ENCODE measurements at regions not wholly inside any gene's neighbourhood (a gene's known extent, or its start where the extent isn't known, plus 50 kb on each side); places are given as distances from the start of the nearest gene placed in this dataset.

- Histone ChIP-seq H3K9ac (ENCODE audit: insufficient read depth, low read length) (no peak overlapping the region), H3K27ac (ENCODE audit: insufficient read depth, low read length) (no peak overlapping the region), H3K4me3 (replicated peaks in 1 of 4; ENCODE audit: control extremely low read depth in 1 of 4, insufficient read depth in 1 of 4, low read depth in 3 of 4, low read length in 4 of 4) (no peak overlapping the region), H3K4me2 (ENCODE audit: extremely low read depth, insufficient read depth, low read length) (no peak overlapping the region), H3K36me3 (ENCODE audit: control insufficient read depth, insufficient read depth, low read length) (no peaks in the 10 kb centered on the region), H3K4me1 (ENCODE audit: control insufficient read depth, extremely low read depth, insufficient read depth, low read length) (no peaks in the 10 kb centered on the region), H4K20me1 (ENCODE audit: control insufficient read depth, extremely low read depth, insufficient read depth, low read length) (no peaks in the 10 kb centered on the region), H3K27me3 (ENCODE audit: control insufficient read depth, insufficient read depth, low read length) (no peaks in the 10 kb centered on the region), H2AFZ (ENCODE audit: low read length) (no peak overlapping the region), H3K9me3 (ENCODE audit: control insufficient read depth, insufficient read depth, low read depth, low read length) (no peaks in the 10 kb centered on the region), H3K79me2 (ENCODE audit: control insufficient read depth, insufficient read depth, low read length) (no peaks in the 10 kb centered on the region)
- TF ChIP-seq EZH2 (IDR thresholded peaks at IDR 0.05; ENCODE audit: low read length, missing control alignments), result no peak
- no peak for TF ChIP-seq CTCF (conservative IDR thresholded peaks at IDR 0.05 in 1 of 2, IDR thresholded peaks at IDR 0.05 in 1 of 2; ENCODE audit: low read depth in 1 of 2, low read length in 2 of 2)
- DNase-seq (ENCODE audit: low read depth in 2 of 2), result peak; percentile 79 to 86
Observed at GRCh38 chr14:55807053-55807880, 227.3 kb downstream of the KTN1 start.

- no peak for DNase-seq (ENCODE audit: low read depth in 2 of 2)
- H3K27me3 ChIP-seq (ENCODE audit: control insufficient read depth, insufficient read depth, low read length), result no peaks in the 10 kb centered on the region
- no peaks in the 10 kb centered on the region for H3K9me3 ChIP-seq (ENCODE audit: control insufficient read depth, insufficient read depth, low read depth, low read length)
- H3K4me2 ChIP-seq (ENCODE audit: extremely low read depth, insufficient read depth, low read length), result no peak overlapping the region
- TF ChIP-seq CTCF (conservative IDR thresholded peaks at IDR 0.05 in 1 of 2, IDR thresholded peaks at IDR 0.05 in 1 of 2; ENCODE audit: low read depth in 1 of 2, low read length in 2 of 2) (no peak), EZH2 (IDR thresholded peaks at IDR 0.05; ENCODE audit: low read length, missing control alignments) (no peak)
- no peak overlapping the region for H3K27ac ChIP-seq (ENCODE audit: insufficient read depth, low read length)
- no peaks in the 10 kb centered on the region for H3K36me3 ChIP-seq (ENCODE audit: control insufficient read depth, insufficient read depth, low read length)
- H2AFZ ChIP-seq (ENCODE audit: low read length), result no peak overlapping the region
- H3K9ac ChIP-seq (ENCODE audit: insufficient read depth, low read length), result no peak overlapping the region
- no peak overlapping the region for H3K4me3 ChIP-seq (replicated peaks in 1 of 4; ENCODE audit: control extremely low read depth in 1 of 4, insufficient read depth in 1 of 4, low read depth in 3 of 4, low read length in 4 of 4)
- H3K4me1 ChIP-seq (ENCODE audit: control insufficient read depth, extremely low read depth, insufficient read depth, low read length), result no peaks in the 10 kb centered on the region
- H3K79me2 ChIP-seq (ENCODE audit: control insufficient read depth, insufficient read depth, low read length), result no peaks in the 10 kb centered on the region
- no peaks in the 10 kb centered on the region for H4K20me1 ChIP-seq (ENCODE audit: control insufficient read depth, extremely low read depth, insufficient read depth, low read length)
Observed at GRCh38 chr14:55807881-55808379, 227.9 kb downstream of the KTN1 start.

DNA sequence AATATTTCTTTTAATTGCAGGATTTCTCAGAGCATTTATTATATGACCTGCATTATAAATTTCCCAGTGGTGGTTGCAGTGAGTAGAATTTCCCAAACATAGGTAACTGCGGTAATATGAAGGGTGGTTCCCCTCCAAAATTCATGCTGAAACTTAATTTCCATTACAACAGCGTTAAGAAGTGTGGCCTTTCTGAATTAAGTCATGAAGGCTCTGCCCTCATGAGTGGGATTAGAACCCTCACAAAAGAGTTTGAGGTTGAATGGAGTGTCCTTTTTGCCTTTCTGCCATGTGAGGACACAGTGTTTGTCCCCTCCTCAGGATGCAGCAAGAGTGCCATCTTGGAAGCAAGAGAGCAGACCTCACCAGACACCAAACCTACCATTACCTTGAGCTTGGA is 233.6 kb downstream of the KTN1 start:
- H4K20me1 ChIP-seq (ENCODE audit: control insufficient read depth, extremely low read depth, insufficient read depth, low read length), result no peaks in the 10 kb centered on the region
- no peak overlapping the region for H3K4me3 ChIP-seq (replicated peaks in 1 of 4; ENCODE audit: control extremely low read depth in 1 of 4, insufficient read depth in 1 of 4, low read depth in 3 of 4, low read length in 4 of 4)
- no peak overlapping the region for H3K4me2 ChIP-seq (ENCODE audit: extremely low read depth, insufficient read depth, low read length)
- no peak overlapping the region for H2AFZ ChIP-seq (ENCODE audit: low read length)
- H3K9me3 ChIP-seq (ENCODE audit: control insufficient read depth, insufficient read depth, low read depth, low read length), result no peaks in the 10 kb centered on the region
- TF ChIP-seq EZH2 (IDR thresholded peaks at IDR 0.05; ENCODE audit: low read length, missing control alignments) (no peak), CTCF (conservative IDR thresholded peaks at IDR 0.05 in 1 of 2, IDR thresholded peaks at IDR 0.05 in 1 of 2; ENCODE audit: low read depth in 1 of 2, low read length in 2 of 2) (no peak)
- DNase-seq (ENCODE audit: low read depth in 2 of 2), result no peak
- no peaks in the 10 kb centered on the region for H3K4me1 ChIP-seq (ENCODE audit: control insufficient read depth, extremely low read depth, insufficient read depth, low read length)
- no peak overlapping the region for H3K9ac ChIP-seq (ENCODE audit: insufficient read depth, low read length)
- no peaks in the 10 kb centered on the region for H3K36me3 ChIP-seq (ENCODE audit: control insufficient read depth, insufficient read depth, low read length)
- H3K27ac ChIP-seq (ENCODE audit: insufficient read depth, low read length), result no peak overlapping the region
- no peaks in the 10 kb centered on the region for H3K79me2 ChIP-seq (ENCODE audit: control insufficient read depth, insufficient read depth, low read length)
- no peaks in the 10 kb centered on the region for H3K27me3 ChIP-seq (ENCODE audit: control insufficient read depth, insufficient read depth, low read length)
